Progenitor cell of endocrine pancreas (in vitro differentiated cells): ENCODE measurements at regions not wholly inside any gene's neighbourhood (a gene's known extent, or its start where the extent isn't known, plus 50 kb on each side); places are given as distances from the start of the nearest gene placed in this dataset.
"Not testable (repeated sequence)": the region's sequence is repeated elsewhere in the genome, so short reads cannot be mapped to it uniquely, and the experiment has no call there.

Source experiments
- DNase-seq: peaks from one replicate; pipeline ENCODE4 v3.0.0; 2021; ENCODE audit warnings: low spot score; ENCODE audit not compliant: unreplicated experiment
- H3K27ac Mint-ChIP-seq: 2 replicates; pipeline ENCODE4 v1.8.0; 2021; ENCODE audit warnings: mild to moderate bottlenecking, moderate library complexity, mixed read lengths
- H3K27me3 Mint-ChIP-seq: 2 replicates; pipeline ENCODE4 v1.8.0; 2021; ENCODE audit warnings: mixed read lengths
- H3K36me3 Mint-ChIP-seq: 2 replicates; pipeline ENCODE4 v1.8.0; 2022; ENCODE audit warnings: mixed read lengths; ENCODE audit not compliant: insufficient read depth
- H3K4me1 Mint-ChIP-seq: 2 replicates; pipeline ENCODE4 v1.8.0; 2021; ENCODE audit warnings: low read depth, mixed read lengths
- H3K4me3 Mint-ChIP-seq: 2 replicates; pipeline ENCODE4 v1.8.0; 2021; ENCODE audit warnings: low read depth, mild to moderate bottlenecking, moderate library complexity, mixed read lengths
- H3K9me3 Mint-ChIP-seq: 2 replicates; pipeline ENCODE4 v1.8.0; 2021; ENCODE audit warnings: low read depth, mixed read lengths
- TF ChIP-seq, protein P1 (sequence below): fragments of 200-600 bp; sonication (generic); IDR thresholded peaks from one replicate; pipeline ENCODE4 v1.5.0; 2021; ENCODE audit warnings: antibody characterized with exemption, mild to moderate bottlenecking; ENCODE audit not compliant: unreplicated experiment

DNA sequence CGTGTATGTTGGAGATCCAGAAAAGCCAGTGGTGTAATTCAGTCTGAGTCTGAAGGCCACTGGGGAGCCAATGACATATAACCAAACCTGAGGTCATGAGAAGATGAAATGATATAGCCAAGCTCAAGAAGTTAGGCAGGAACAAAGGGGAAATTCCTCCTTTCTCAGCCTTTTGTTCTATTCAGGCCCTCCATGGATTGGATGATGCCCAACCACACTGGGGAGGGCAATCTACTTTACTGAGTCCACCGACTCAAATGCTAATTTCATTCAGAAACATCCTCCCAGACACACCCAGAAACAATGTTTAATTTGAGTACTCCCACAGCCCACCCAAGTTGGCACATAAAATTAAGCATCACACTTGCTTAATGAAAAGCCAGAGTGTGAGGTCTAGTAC, 183.6 kb downstream of the GJA1 start:
- Mint-ChIP-seq H3K27ac (no peak overlapping the region), H3K9me3 (no peaks in the 10 kb centered on the region), H3K27me3 (no peaks in the 10 kb centered on the region), H3K36me3 (no peaks in the 10 kb centered on the region), H3K4me3 (no peak overlapping the region), H3K4me1 (no peaks in the 10 kb centered on the region)
- TF ChIP-seq, protein P1, sequence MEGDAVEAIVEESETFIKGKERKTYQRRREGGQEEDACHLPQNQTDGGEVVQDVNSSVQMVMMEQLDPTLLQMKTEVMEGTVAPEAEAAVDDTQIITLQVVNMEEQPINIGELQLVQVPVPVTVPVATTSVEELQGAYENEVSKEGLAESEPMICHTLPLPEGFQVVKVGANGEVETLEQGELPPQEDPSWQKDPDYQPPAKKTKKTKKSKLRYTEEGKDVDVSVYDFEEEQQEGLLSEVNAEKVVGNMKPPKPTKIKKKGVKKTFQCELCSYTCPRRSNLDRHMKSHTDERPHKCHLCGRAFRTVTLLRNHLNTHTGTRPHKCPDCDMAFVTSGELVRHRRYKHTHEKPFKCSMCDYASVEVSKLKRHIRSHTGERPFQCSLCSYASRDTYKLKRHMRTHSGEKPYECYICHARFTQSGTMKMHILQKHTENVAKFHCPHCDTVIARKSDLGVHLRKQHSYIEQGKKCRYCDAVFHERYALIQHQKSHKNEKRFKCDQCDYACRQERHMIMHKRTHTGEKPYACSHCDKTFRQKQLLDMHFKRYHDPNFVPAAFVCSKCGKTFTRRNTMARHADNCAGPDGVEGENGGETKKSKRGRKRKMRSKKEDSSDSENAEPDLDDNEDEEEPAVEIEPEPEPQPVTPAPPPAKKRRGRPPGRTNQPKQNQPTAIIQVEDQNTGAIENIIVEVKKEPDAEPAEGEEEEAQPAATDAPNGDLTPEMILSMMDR, result no peak
- no peak for DNase-seq

DNA sequence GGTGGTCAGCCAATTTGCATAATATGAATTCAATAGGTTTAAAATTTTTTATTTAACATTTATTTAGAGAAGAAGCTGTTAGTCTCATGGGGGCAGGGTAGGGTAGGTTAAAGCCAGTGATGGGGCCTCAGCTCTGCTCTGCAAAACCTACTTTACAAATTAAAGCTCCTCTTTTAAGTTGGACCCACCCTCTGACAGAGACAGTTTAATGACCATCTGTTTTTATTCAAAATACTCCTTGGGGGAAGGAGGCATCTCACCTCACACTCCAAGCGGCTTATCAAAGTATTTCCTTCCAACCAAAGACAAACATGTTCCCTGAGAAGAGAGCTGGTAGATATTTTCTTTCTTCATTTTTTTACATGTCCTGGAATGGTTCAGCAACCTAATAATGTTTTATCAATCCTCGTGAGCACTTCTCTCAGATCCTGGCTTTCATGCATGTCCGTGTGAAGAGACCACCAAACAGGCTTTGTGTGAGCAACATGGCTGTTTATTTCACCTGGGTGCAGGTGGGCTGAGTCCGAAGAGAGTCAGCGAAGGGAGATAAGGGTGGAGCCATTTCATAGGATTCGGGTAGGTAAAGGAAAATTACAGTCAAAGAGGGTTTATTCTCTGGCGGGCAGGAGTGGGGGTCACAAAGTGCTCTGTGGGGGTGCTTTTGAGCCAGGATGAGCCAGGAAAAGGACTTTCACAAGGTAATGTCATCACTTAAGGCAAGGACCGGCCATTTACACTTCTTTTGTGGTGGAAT, 184.7 kb downstream of the GJA1 start:
- H3K9me3 Mint-ChIP-seq, result peaks cover 6% of the 10 kb centered on the region
- H3K36me3 Mint-ChIP-seq, result peaks cover 1% of the 10 kb centered on the region
- TF ChIP-seq, protein P1, result no peak
- no peak for DNase-seq
- no peaks in the 10 kb centered on the region for H3K27me3 Mint-ChIP-seq
- H3K4me1 Mint-ChIP-seq, result no peaks in the 10 kb centered on the region
- no peak overlapping the region for H3K27ac Mint-ChIP-seq
- no peak overlapping the region for H3K4me3 Mint-ChIP-seq

DNA sequence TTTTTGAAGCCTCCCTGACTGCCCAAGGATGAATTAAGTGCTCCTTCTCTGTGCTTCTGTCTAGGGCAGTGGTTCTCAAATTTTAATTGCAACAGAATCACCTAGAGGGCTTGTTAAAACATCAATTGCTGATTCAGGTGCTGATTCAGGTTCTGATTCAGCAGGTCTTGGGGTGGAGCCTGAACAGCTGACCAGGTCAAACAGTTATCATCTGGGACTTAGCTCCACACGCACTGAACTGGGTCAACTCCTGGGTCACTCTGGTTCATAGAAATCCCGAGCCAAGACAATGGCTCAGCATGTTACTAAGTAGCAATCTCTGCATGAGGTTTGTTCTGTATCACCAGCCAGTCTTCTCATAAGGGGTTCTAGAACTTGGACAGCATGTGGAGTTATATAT, 192.3 kb downstream of the GJA1 start:
- H3K27me3 Mint-ChIP-seq, result no peaks in the 10 kb centered on the region
- peaks cover 32% of the 10 kb centered on the region for H3K9me3 Mint-ChIP-seq
- no peak for DNase-seq
- no peak overlapping the region for H3K27ac Mint-ChIP-seq
- peaks cover 1% of the 10 kb centered on the region for H3K36me3 Mint-ChIP-seq
- TF ChIP-seq, protein P1, result no peak
- no peaks in the 10 kb centered on the region for H3K4me1 Mint-ChIP-seq
- H3K4me3 Mint-ChIP-seq, result no peak overlapping the region

DNA sequence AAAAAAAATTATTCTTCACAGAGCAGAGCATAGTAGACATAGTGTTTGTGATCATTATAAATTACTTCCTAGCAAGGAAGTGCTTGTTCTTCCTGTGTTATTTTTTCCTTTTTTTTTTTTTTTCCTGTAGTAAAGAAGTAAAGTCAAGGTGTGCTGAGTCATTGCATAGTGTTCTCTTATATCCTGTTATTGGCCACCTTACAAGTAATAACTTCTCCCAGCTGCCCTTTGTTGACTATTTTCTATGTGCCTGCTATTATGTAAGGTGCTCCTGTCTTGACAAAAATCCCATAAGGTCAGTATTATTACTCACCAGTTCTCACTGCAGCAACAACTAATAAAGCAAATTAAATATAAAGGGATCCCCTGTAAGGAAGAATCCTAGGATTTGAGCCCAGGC, 195.3 kb downstream of the GJA1 start:
- H3K4me3 Mint-ChIP-seq, result no peak overlapping the region
- TF ChIP-seq, protein P1, result no peak
- H3K9me3 Mint-ChIP-seq, result peaks cover 29% of the 10 kb centered on the region
- no peak overlapping the region for H3K27ac Mint-ChIP-seq
- H3K27me3 Mint-ChIP-seq, result no peaks in the 10 kb centered on the region
- no peaks in the 10 kb centered on the region for H3K4me1 Mint-ChIP-seq
- no peak for DNase-seq
- H3K36me3 Mint-ChIP-seq, result peaks cover 3% of the 10 kb centered on the region

DNA sequence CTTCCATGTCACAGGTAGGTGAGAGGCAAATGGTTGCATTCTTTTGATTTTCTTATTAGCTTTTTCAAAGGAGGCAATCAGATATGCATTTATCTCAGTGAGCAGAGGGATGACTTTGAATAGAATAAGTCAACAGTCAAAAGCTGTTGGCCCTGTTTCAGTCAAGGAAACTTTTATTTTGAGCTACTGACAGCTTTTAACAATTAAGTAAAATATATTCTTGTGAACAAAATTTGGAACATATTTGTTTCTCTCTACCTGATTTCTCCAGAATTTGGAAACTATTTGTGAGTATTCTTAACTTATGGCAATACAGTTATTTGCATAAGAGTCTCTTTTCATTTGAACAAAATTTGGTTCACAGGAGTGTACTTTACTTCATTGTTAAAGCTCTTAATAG, 196.3 kb downstream of the GJA1 start:
- H3K4me3 Mint-ChIP-seq, result not testable (repeated sequence)

DNA sequence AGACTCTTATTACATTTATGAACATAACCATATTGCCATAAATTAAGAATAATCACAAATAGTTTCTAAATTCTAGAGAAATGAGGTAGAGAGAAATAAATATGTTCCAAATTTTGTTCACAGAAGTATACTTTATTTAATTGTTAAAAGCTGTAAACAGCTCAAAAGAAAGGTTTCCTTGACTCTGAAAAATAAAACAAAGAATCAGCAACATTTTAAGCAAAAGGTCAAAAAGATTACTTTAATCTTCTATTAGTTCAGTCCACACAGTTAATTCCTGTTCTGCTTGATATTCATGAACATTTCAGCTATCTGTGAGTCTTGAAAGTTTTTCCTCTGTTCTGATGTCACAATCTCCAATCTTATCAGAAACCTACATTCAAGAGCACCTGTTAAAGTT, 197.9 kb downstream of the GJA1 start:
- TF ChIP-seq, protein P1, result no peak
- Mint-ChIP-seq H3K27me3 (no peaks in the 10 kb centered on the region), H3K4me3 (no peak overlapping the region), H3K4me1 (no peaks in the 10 kb centered on the region), H3K27ac (no peak overlapping the region), H3K36me3 (peaks cover 6% of the 10 kb centered on the region), H3K9me3 (peaks cover 31% of the 10 kb centered on the region)
- DNase-seq, result no peak

More for the DNA sequence above, 196.3 kb downstream of the GJA1 start:
- H3K9me3 Mint-ChIP-seq, result peaks cover 29% of the 10 kb centered on the region
- H3K4me1 Mint-ChIP-seq, H3K27me3 Mint-ChIP-seq, H3K27ac Mint-ChIP-seq, H3K36me3 Mint-ChIP-seq, DNase-seq: not testable (repeated sequence)

DNA sequence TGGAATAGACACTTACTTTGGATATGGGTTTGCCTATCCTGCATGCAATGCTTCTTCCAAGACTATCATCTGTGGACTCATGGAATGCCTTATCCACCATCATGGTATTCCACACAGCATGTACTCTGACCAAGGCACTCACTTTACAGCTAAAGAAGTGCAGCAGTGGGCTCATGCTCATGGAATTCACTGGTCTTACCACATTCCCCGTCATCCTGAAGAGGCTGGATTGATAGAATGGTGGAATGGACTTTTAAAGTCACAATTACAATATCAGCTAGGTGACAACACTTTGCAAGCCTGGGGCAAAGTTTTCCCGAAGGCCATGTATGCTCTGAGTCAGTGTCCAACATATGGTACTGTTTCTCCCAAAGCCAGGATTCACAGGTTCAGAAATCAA, 199.1 kb downstream of the GJA1 start:
- H3K9me3 Mint-ChIP-seq, result peaks cover 31% of the 10 kb centered on the region
- H3K27ac Mint-ChIP-seq, H3K27me3 Mint-ChIP-seq, H3K36me3 Mint-ChIP-seq, H3K4me3 Mint-ChIP-seq, H3K4me1 Mint-ChIP-seq, DNase-seq: not testable (repeated sequence)
